HCT116 (cell line): ENCODE measurements at regions not wholly inside any gene's neighbourhood (a gene's known extent, or its start where the extent isn't known, plus 50 kb on each side); places are given as distances from the start of the nearest gene placed in this dataset.

Experiments
- ATAC-seq: fragments of 200-7000 bp; cut with Tn5 transposase; 2 replicates; pipeline ENCODE4 v1.9.1; 2020; ENCODE audit warnings: mild to moderate bottlenecking, moderate library complexity
- BruUV-seq: library from RNA; stranded (reverse); fragments of 400-500 nt; replicated peaks from 2 replicates; lab custom pipeline; 2021; lab: Mats Ljungman, UMichigan
- CTCF ChIA-PET: fragments of 300-600 bp; sonication (Branson Sonifier 250); formaldehyde crosslinking; loops from one replicate; lab custom pipeline; 2021; ENCODE audit warnings: antibody characterized with exemption; lab: Charles Lee
- POLR2A ChIA-PET: fragments of 300-600, 350-600 bp; sonication (Branson Sonifier 250); formaldehyde crosslinking; loops from one replicate; lab custom pipeline; 2021; ENCODE audit warnings: antibody characterized with exemption; lab: Charles Lee
- RAD21 ChIA-PET, 2 experiments: fragments of 300-600 bp; sonication (Branson Sonifier 250); formaldehyde crosslinking; loops; one replicate each; lab custom pipeline; 2023; ENCODE audit warnings: low total read pairs in 2 of 2; ENCODE audit not compliant: uncharacterized antibody in 2 of 2, unreplicated experiment in 2 of 2, low non-redundant PET in 1 of 2; lab: Charles Lee
- DNase-seq: peaks from one replicate; pipeline ENCODE4 v3.0.0-alpha.2; 2010; ENCODE audit warnings: low read depth, low spot score
- H2AFZ ChIP-seq: fragments of 200-600 bp; shearing (Covaris generic), sonication (generic); 2 replicates; pipeline ENCODE4 v1.6.1; 2017; ENCODE audit warnings: low read depth, mixed run types, mixed read lengths, antibody characterized with exemption, low read length; ENCODE audit not compliant: poor library complexity, severe bottlenecking
- H3K27ac ChIP-seq: 2 replicates; pipeline ENCODE4 v1.5.1; 2012; ENCODE audit warnings: low read depth, low read length
- H3K27me3 ChIP-seq: fragments of 200-600 bp; sonication (generic); 2 replicates; pipeline ENCODE4 v1.6.1; 2016; ENCODE audit warnings: mixed run types, low read length, mixed read lengths; ENCODE audit not compliant: insufficient read depth
- H3K36me3 ChIP-seq, 2 experiments: fragments of 200-500 bp in 1 of 2; fragments of 200-600 bp in 1 of 2; sonication (Bioruptor generic) in 1 of 2; sonication (generic) in 1 of 2; 2 replicates each; pipeline versions ENCODE4 v1.5.1 to v1.6.1; 2014 to 2016; ENCODE audit warnings: low read length in 2 of 2, inconsistent platforms in 1 of 2, mixed read lengths in 1 of 2, mixed run types in 1 of 2; ENCODE audit not compliant: insufficient read depth in 2 of 2, control insufficient read depth in 1 of 2
- H3K4me1 ChIP-seq, 2 experiments: fragments of 200-600 bp in 1 of 2; sonication (generic) in 1 of 2; 2 replicates each; pipeline versions ENCODE4 v1.5.1 to v1.6.1; 2012 to 2017; ENCODE audit warnings: low read length in 2 of 2, inconsistent platforms in 1 of 2, mild to moderate bottlenecking in 1 of 2, mixed read lengths in 1 of 2, mixed run types in 1 of 2, moderate library complexity in 1 of 2; ENCODE audit not compliant: insufficient read depth in 2 of 2, control insufficient read depth in 1 of 2
- H3K4me2 ChIP-seq: fragments of 200-600 bp; sonication (generic); 2 replicates; pipeline ENCODE4 v1.6.1; 2017; ENCODE audit warnings: mixed run types, low read length, mixed read lengths
- H3K4me3 ChIP-seq, 2 experiments: fragments of 200-600 bp in 1 of 2; sonication (generic) in 1 of 2; replicated peaks in 1 of 2; 2 replicates each; pipeline ENCODE4 v1.5.1; 2011 to 2016; ENCODE audit warnings: low read length in 2 of 2, control low read depth in 1 of 2, low read depth in 1 of 2, mild to moderate bottlenecking in 1 of 2, mixed read lengths in 1 of 2, mixed run types in 1 of 2
- H3K79me2 ChIP-seq: fragments of 200-600 bp; sonication (generic); 2 replicates; pipeline ENCODE4 v1.6.1; 2017; ENCODE audit warnings: mild to moderate bottlenecking, mixed run types, low read length, moderate library complexity, mixed read lengths; ENCODE audit not compliant: insufficient read depth
- H3K9ac ChIP-seq: fragments of 200-600 bp; sonication (generic); 2 replicates; pipeline ENCODE4 v1.6.1; 2016; ENCODE audit warnings: low read length, mixed read lengths
- H3K9me2 ChIP-seq: fragments of 200-600 bp; sonication (generic), shearing (Covaris generic); 2 replicates; pipeline ENCODE4 v1.6.1; 2017; ENCODE audit warnings: mixed run types, mild to moderate bottlenecking, moderate library complexity; ENCODE audit not compliant: insufficient read depth
- H3K9me3 ChIP-seq, 2 experiments: fragments of 200-500 bp in 1 of 2; fragments of 200-600 bp in 1 of 2; sonication (Bioruptor generic) in 1 of 2; sonication (generic) in 1 of 2; 2 replicates each; pipeline ENCODE4 v1.6.1; 2014 to 2017; ENCODE audit warnings: low read length in 2 of 2, mixed read lengths in 2 of 2, inconsistent platforms in 1 of 2, low read depth in 1 of 2, mild to moderate bottlenecking in 1 of 2, mixed run types in 1 of 2, moderate library complexity in 1 of 2; ENCODE audit not compliant: control insufficient read depth in 1 of 2, insufficient read depth in 1 of 2
- H4K20me1 ChIP-seq: fragments of 200-600 bp; sonication (generic), shearing (Covaris generic); 2 replicates; pipeline ENCODE4 v1.6.1; 2017; ENCODE audit warnings: mixed run types, mild to moderate bottlenecking, moderate library complexity; ENCODE audit not compliant: insufficient read depth
- CEBPB ChIP-seq: IDR thresholded peaks from 2 replicates; pipeline ENCODE4 v1.6.1; 2012; ENCODE audit warnings: low read depth
- EGR1 ChIP-seq: IDR thresholded peaks from 2 replicates; pipeline ENCODE4 v1.6.1; 2012; ENCODE audit warnings: low read depth
- ELF1 ChIP-seq: IDR thresholded peaks from 2 replicates; pipeline ENCODE4 v1.6.1; 2012; ENCODE audit warnings: low read depth, borderline replicate concordance
- EZH2 ChIP-seq: fragments of 200-600 bp; sonication (generic); IDR thresholded peaks from 2 replicates; pipeline ENCODE4 v1.6.1; 2017; ENCODE audit warnings: antibody characterized with exemption, mixed run types
- EZH2phosphoT487 ChIP-seq: fragments of 200-600 bp; IDR thresholded peaks from 2 replicates; pipeline ENCODE4 v1.6.1; 2018; ENCODE audit warnings: antibody characterized with exemption, borderline replicate concordance
- FOSL1 ChIP-seq: IDR thresholded peaks from 2 replicates; pipeline ENCODE4 v1.6.1; 2012; ENCODE audit warnings: low read depth
- JUND ChIP-seq: IDR thresholded peaks from 2 replicates; pipeline ENCODE4 v1.6.1; 2012
- POLR2AphosphoS5 ChIP-seq: IDR thresholded peaks from 2 replicates; pipeline ENCODE4 v1.6.1; 2011; ENCODE audit warnings: mild to moderate bottlenecking, low read depth, low read length, moderate library complexity
- RAD21 ChIP-seq: IDR thresholded peaks from 2 replicates; pipeline ENCODE4 v1.6.1; 2012; ENCODE audit warnings: low read depth, mild to moderate bottlenecking
- SP1 ChIP-seq: IDR thresholded peaks from 2 replicates; pipeline ENCODE4 v1.6.1; 2012; ENCODE audit warnings: low read depth
- SRF ChIP-seq: IDR thresholded peaks from 2 replicates; pipeline ENCODE4 v1.6.1; 2012; ENCODE audit warnings: low read depth
- TCF7L2 ChIP-seq: IDR thresholded peaks from 2 replicates; pipeline ENCODE4 v1.7.0; 2011; ENCODE audit warnings: borderline replicate concordance, inconsistent platforms; ENCODE audit not compliant: insufficient read depth, insufficient read length; ENCODE audit errors: extremely low read depth
- ZFX ChIP-seq: fragments of 450-650 bp; IDR thresholded peaks from 2 replicates; pipeline ENCODE4 v1.6.1; 2017
- ZNF274 ChIP-seq: fragments of 200-500 bp; sonication (Bioruptor generic); IDR thresholded peaks from 2 replicates; pipeline ENCODE4 v1.6.1; 2014; ENCODE audit warnings: mild to moderate bottlenecking, low read depth, low read length, inconsistent platforms
- intact Hi-C: fragments of 100-400 bp; cut with micrococcal nuclease; formaldehyde crosslinking; loops from 2 replicates; pipeline ENCODE4 v1.10.0; 2022
- TF ChIP-seq, protein P1 (sequence below): IDR thresholded peaks from 2 replicates; pipeline ENCODE4 v1.6.1; 2012
- TF ChIP-seq, protein P2 (sequence below), 3 experiments: fragments of 200-600 bp in 1 of 3; sonication (generic) in 1 of 3; IDR thresholded peaks in 2 of 3; conservative IDR thresholded peaks in 1 of 3; 2 replicates each; pipeline ENCODE4 v1.5.1; 2012 to 2017; ENCODE audit warnings: low read depth in 2 of 3, low read length in 2 of 3, antibody characterized with exemption in 1 of 3, borderline replicate concordance in 1 of 3, control low read depth in 1 of 3, mild to moderate bottlenecking in 1 of 3, mixed read lengths in 1 of 3, mixed run types in 1 of 3, moderate library complexity in 1 of 3; ENCODE audit not compliant: insufficient read depth in 1 of 3
- TF ChIP-seq, protein P3 (sequence below): IDR thresholded peaks from 2 replicates; pipeline ENCODE4 v1.6.1; 2012; ENCODE audit warnings: low read depth
- TF ChIP-seq, protein P4 (sequence below): IDR thresholded peaks from 2 replicates; pipeline ENCODE4 v1.6.1; 2012

DNA sequence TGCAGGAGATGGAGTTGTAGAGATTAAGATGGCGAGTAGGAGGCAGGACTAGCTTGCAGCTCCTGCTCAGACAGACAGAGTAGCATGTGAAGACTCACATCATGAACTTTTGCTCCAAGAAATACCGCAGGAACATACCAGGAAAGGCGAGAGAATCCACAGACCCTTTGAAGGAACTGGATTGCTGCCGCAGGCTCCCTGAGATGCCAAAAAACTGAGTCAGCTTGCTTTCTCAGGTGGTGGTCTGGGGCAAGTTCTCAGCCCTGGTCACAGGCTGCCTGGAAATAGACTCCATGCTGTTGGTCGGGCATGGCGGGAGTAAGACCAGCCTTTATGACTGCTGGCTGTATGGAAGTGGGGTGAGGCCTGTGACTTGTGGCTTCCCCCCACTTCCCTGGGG, 163.6 kb upstream of the NAV3 start:
- POLR2A ChIA-PET, result no interaction called here
- Histone ChIP-seq H3K27ac (no peak overlapping the region), H3K9me3 (no peaks in the 10 kb centered on the region), H3K36me3 (no peaks in the 10 kb centered on the region), H3K9me2 (no peaks in the 10 kb centered on the region), H2AFZ (no peak overlapping the region), H3K79me2 (no peaks in the 10 kb centered on the region), H3K4me1 (peaks cover 0 to 9% of the 10 kb centered on the region in 2 experiments; a peak in 1 of 4 replicates), H3K9ac (no peak overlapping the region), H3K27me3 (no peaks in the 10 kb centered on the region), H3K4me2 (0 out of 2 replicates have a peak overlapping the region, but pooled peaks have one; percentile 1), H3K4me3 (no peak overlapping the region), H4K20me1 (no peaks in the 10 kb centered on the region)
- CTCF ChIA-PET, result no interaction called here
- no TSS peak for BruUV-seq
- RAD21 ChIA-PET, result no interaction called here
- DNase-seq, result no peak
- intact Hi-C loops, result no loop called here
- TF ChIP-seq FOSL1 (no peak), EZH2 (no peak), EGR1 (no peak), RAD21 (no peak), TCF7L2 (no peak)
- TF ChIP-seq, protein P1, sequence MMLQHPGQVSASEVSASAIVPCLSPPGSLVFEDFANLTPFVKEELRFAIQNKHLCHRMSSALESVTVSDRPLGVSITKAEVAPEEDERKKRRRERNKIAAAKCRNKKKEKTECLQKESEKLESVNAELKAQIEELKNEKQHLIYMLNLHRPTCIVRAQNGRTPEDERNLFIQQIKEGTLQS, result no peak
- ATAC-seq, result peak; percentile 62

DNA sequence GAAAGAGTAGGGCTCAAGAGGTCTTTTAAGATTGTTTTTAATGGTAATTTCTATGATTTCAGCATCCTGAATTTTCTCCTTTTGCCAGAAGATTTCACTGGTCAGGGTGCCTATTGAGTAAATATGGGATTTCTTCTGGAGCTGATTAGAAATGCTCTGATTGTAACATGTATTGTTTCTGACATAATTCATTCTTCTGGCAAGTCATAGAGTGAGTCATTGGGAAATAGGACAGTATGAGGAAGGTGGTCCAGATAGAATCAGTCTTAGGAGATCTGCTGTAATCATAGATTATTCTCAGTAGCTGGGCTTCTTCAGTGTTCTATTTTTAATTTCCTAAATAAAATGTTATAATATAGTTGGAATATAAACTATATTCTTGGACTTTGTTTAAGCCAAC, 182.0 kb upstream of the NAV3 start:
- H3K27ac ChIP-seq, result no peak overlapping the region
- TF ChIP-seq FOSL1 (no peak), JUND (no peak), SRF (no peak), POLR2AphosphoS5 (no peak), ZNF274 (no peak), EZH2phosphoT487 (no peak), ZFX (no peak), RAD21 (no peak), CEBPB (no peak), SP1 (no peak), ELF1 (no peak)
- TF ChIP-seq, protein P2, sequence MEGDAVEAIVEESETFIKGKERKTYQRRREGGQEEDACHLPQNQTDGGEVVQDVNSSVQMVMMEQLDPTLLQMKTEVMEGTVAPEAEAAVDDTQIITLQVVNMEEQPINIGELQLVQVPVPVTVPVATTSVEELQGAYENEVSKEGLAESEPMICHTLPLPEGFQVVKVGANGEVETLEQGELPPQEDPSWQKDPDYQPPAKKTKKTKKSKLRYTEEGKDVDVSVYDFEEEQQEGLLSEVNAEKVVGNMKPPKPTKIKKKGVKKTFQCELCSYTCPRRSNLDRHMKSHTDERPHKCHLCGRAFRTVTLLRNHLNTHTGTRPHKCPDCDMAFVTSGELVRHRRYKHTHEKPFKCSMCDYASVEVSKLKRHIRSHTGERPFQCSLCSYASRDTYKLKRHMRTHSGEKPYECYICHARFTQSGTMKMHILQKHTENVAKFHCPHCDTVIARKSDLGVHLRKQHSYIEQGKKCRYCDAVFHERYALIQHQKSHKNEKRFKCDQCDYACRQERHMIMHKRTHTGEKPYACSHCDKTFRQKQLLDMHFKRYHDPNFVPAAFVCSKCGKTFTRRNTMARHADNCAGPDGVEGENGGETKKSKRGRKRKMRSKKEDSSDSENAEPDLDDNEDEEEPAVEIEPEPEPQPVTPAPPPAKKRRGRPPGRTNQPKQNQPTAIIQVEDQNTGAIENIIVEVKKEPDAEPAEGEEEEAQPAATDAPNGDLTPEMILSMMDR (IDR thresholded peaks at IDR 0.05 in 2 of 3, conservative IDR thresholded peaks at IDR 0.05 in 1 of 3; ENCODE audit: borderline replicate concordance in 1 of 3, insufficient read depth in 1 of 3, low read depth in 2 of 3, low read length in 2 of 3), result no peak
- TF ChIP-seq, protein P3, sequence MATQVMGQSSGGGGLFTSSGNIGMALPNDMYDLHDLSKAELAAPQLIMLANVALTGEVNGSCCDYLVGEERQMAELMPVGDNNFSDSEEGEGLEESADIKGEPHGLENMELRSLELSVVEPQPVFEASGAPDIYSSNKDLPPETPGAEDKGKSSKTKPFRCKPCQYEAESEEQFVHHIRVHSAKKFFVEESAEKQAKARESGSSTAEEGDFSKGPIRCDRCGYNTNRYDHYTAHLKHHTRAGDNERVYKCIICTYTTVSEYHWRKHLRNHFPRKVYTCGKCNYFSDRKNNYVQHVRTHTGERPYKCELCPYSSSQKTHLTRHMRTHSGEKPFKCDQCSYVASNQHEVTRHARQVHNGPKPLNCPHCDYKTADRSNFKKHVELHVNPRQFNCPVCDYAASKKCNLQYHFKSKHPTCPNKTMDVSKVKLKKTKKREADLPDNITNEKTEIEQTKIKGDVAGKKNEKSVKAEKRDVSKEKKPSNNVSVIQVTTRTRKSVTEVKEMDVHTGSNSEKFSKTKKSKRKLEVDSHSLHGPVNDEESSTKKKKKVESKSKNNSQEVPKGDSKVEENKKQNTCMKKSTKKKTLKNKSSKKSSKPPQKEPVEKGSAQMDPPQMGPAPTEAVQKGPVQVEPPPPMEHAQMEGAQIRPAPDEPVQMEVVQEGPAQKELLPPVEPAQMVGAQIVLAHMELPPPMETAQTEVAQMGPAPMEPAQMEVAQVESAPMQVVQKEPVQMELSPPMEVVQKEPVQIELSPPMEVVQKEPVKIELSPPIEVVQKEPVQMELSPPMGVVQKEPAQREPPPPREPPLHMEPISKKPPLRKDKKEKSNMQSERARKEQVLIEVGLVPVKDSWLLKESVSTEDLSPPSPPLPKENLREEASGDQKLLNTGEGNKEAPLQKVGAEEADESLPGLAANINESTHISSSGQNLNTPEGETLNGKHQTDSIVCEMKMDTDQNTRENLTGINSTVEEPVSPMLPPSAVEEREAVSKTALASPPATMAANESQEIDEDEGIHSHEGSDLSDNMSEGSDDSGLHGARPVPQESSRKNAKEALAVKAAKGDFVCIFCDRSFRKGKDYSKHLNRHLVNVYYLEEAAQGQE, result no peak
- TF ChIP-seq, protein P4, sequence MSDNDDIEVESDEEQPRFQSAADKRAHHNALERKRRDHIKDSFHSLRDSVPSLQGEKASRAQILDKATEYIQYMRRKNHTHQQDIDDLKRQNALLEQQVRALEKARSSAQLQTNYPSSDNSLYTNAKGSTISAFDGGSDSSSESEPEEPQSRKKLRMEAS, result no peak
- H3K9me3 ChIP-seq, result no peaks in the 10 kb centered on the region
- H3K36me3 ChIP-seq, result no peaks in the 10 kb centered on the region
- H2AFZ ChIP-seq, result no peak overlapping the region
- ATAC-seq (no peak), DNase-seq (no peak)
- no peaks in the 10 kb centered on the region for H3K27me3 ChIP-seq
- no TSS peak for BruUV-seq
- ChIA-PET CTCF (no interaction called here), RAD21 (no interaction called here), POLR2A (no interaction called here)
- no peak overlapping the region for H3K9ac ChIP-seq
- no peak overlapping the region for H3K4me2 ChIP-seq
- intact Hi-C loops, result no loop called here
- no peaks in the 10 kb centered on the region for H3K79me2 ChIP-seq
- no peaks in the 10 kb centered on the region for H3K4me1 ChIP-seq
- no peaks in the 10 kb centered on the region for H3K9me2 ChIP-seq
- no peak overlapping the region for H3K4me3 ChIP-seq
- no peaks in the 10 kb centered on the region for H4K20me1 ChIP-seq
